ENCODE measurements at regions not wholly inside any gene's neighbourhood (a gene's known extent, or its start where the extent isn't known, plus 50 kb on each side); places are given as distances from the start of the nearest gene placed in this dataset.

DNA sequence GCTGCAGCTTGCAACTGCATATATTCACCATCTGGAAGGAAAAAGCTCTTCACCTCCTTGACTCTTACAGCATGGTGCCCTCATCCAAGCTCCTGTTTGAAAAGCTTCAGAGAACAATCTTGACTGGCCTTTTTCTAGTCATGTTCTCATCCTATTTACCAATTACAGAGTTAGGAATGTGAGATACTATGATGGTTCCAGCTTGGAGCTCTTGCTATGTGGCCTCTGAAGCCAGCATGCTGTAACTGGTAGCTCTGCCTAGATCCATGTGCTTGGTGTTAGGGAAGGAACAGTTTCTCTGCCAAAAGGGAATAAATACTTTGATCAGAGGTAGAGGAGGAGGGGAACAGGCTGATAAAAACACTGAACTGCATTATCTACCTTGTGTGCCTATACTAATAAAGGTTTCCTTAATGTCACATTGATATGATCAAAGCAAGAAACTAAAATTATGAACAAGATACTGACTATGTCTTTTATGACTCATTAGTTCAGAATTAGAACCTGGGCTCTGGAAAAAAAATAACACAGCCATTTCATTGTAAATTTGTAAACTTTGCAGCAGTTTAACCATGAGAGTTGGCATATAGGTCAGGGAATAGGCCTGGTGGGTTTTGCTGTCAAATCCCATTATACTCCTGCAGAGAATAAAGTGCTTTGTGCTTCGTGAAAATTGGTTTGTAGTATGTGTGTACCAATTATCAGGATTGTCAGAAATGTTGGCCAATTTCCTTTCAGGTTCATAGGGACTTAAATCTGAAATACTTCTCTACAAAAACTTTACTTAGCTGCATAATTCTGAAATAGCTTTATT, 92.7 kb downstream of the LEPR start:
- intact Hi-C loops (cut with DNase I): no loop called here
- TF ChIP-seq, protein P1, sequence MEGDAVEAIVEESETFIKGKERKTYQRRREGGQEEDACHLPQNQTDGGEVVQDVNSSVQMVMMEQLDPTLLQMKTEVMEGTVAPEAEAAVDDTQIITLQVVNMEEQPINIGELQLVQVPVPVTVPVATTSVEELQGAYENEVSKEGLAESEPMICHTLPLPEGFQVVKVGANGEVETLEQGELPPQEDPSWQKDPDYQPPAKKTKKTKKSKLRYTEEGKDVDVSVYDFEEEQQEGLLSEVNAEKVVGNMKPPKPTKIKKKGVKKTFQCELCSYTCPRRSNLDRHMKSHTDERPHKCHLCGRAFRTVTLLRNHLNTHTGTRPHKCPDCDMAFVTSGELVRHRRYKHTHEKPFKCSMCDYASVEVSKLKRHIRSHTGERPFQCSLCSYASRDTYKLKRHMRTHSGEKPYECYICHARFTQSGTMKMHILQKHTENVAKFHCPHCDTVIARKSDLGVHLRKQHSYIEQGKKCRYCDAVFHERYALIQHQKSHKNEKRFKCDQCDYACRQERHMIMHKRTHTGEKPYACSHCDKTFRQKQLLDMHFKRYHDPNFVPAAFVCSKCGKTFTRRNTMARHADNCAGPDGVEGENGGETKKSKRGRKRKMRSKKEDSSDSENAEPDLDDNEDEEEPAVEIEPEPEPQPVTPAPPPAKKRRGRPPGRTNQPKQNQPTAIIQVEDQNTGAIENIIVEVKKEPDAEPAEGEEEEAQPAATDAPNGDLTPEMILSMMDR (IDR thresholded peaks at IDR 0.05): no peak
- no peak overlapping the region for H3K27ac ChIP-seq
- no peaks in the 10 kb centered on the region for H3K4me1 ChIP-seq
- H3K27me3 ChIP-seq: no peaks in the 10 kb centered on the region
- DNase-seq: no peak
- H3K9me3 ChIP-seq: peaks cover 0 to 4% of the 10 kb centered on the region in 2 donors
- no peaks in the 10 kb centered on the region for H3K36me3 ChIP-seq
- no peak overlapping the region for H3K4me3 ChIP-seq
- ATAC-seq: peak; percentile 26

DNA sequence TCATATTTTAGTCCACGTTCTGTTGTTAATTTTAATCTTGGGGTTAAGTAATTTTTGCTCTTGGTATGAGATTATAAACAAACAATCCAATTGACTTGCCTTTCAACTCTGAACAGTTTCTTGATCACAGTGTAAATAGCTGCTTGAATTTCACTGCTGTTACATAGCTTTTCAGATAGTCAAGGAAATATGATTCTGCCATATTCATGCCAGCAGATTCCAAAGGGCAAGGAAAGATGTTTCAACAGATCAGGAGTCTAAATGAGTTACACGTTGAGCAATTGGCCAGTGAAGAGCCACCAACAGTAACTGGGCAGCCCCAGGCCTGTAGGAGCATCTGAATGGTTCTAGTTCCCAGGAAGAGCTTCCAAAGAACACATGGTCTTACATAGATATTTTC, 93.6 kb downstream of the LEPR start:
- Histone ChIP-seq H3K4me1 (no peaks in the 10 kb centered on the region), H3K27ac (no peak overlapping the region), H3K9me3 (no peaks in the 10 kb centered on the region), H3K27me3 (no peaks in the 10 kb centered on the region), H3K4me3 (no peak overlapping the region), H3K36me3 (no peaks in the 10 kb centered on the region)
- intact Hi-C loops (cut with DNase I): no loop called here
- ATAC-seq: peak; percentile 38
- TF ChIP-seq, protein P1 (IDR thresholded peaks at IDR 0.05): no peak
- DNase-seq: no peak

DNA sequence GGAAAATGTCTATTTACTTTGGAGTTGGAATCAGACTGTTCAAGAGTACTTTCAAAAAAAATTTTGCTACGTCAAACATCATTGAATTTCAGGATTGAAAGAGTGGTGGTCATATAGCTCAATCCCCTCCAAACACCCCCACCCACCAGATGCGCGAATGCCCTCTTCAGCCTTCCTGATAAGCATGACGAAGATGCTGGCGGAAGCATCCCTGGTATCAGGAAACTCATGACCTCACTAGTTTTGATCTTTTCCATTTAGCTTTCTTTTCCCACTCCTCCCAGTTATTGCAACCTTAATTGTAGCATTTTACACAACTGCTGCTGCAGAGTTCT, 104.4 kb downstream of the LEPR start:
- DNase-seq: no peak
- peak overlapping the region; percentile 28 to 38 for H3K4me3 ChIP-seq
- intact Hi-C loops (cut with DNase I): no loop called here
- H3K36me3 ChIP-seq: no peaks in the 10 kb centered on the region
- peaks cover 0 to 10% of the 10 kb centered on the region in 2 donors for H3K4me1 ChIP-seq
- peak overlapping the region in 1 of 2 donors; percentile 63 for H3K27ac ChIP-seq
- H3K27me3 ChIP-seq: peaks cover 38 to 54% of the 10 kb centered on the region in 2 donors
- H3K9me3 ChIP-seq: no peaks in the 10 kb centered on the region
- no peak for ATAC-seq
- TF ChIP-seq, protein P1 (IDR thresholded peaks at IDR 0.05): no peak

DNA sequence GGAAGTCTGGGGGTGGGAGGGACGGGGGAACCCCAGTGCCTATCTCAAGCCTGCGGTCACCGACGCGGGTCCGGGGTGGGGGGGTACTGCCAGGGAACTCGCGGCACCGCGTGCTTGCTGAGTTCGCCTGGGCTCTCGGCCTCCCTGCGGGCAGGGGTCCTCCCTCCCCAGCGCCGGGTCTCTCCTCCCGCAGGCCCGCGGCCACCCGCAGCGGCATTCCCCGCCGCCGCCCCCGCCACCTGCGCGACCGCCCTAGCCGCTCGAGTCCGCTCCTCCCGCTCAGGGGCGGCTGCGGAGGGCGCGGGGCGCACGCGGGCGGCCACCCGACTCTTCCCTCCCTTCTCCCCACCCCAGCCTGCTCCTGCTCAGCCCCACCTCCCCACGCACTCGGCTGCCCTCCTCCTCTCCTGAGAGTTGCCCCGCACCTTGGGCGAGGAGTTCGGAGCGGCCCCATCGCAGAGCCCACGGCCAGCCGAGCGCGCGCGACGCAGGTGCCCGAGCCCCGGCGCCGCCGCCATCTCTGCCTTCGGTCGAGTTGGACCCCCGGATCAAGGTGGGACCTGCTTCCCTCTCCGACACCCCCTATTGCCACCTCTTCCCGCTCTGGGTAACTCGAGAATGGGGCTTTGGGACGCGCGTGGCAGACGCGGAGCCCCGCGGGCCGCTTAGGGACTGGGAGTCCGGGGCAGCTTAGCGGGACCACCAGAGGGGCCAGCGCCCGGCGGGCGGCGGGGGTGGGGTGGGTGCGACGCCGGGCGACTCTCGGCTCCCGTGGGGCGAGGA, 105.0 kb downstream of the LEPR start:
- peaks cover 0 to 10% of the 10 kb centered on the region in 2 donors for H3K4me1 ChIP-seq
- no peaks in the 10 kb centered on the region for H3K36me3 ChIP-seq
- ATAC-seq (peak; percentile 53), DNase-seq (peak in 3 of 4 donors; percentile 24 to 80 (median 50))
- peaks cover 38 to 54% of the 10 kb centered on the region in 2 donors for H3K27me3 ChIP-seq
- H3K27ac ChIP-seq: peak overlapping the region; percentile 2 to 63
- TF ChIP-seq, protein P1 (IDR thresholded peaks at IDR 0.05): no peak
- no peaks in the 10 kb centered on the region for H3K9me3 ChIP-seq
- peak overlapping the region; percentile 28 to 38 for H3K4me3 ChIP-seq
- intact Hi-C loops (cut with DNase I): no loop called here

DNA sequence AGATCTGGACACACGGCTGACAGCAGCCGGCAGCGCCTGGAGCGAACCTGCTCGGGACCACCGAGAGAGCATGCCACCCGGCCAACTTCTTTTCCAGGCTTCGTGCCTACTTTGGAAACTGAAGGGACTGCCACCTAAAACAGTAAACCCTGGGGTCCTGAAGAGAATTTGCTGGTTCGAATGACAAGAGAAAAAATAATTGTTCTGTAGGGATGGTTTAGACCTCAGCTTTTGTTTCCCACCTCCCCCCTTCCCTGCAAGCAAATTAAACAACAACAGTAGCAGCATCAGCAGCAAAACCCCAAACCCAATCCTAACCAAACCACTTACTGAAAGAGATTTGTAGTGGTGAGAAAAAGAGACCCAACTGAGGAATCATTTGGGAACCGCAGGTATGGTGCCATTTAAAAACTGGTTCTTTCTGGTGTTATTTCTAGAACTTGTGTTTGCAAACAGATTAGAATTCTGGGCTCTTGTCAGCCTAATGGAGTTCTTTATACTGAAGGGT, 105.6 kb downstream of the LEPR start:
- Histone ChIP-seq H3K27ac (peak overlapping the region; percentile 2 to 63), H3K36me3 (no peaks in the 10 kb centered on the region), H3K9me3 (no peaks in the 10 kb centered on the region), H3K4me3 (peak overlapping the region; percentile 28 to 38), H3K27me3 (peaks cover 38 to 54% of the 10 kb centered on the region in 2 donors), H3K4me1 (peaks cover 0 to 10% of the 10 kb centered on the region in 2 donors)
- TF ChIP-seq, protein P1 (IDR thresholded peaks at IDR 0.05): no peak
- ATAC-seq (no peak), DNase-seq (no peak)
- intact Hi-C loops (cut with DNase I): no loop called here

All from left lung (tissue), 4 donors.